ENCODE measurements at regions not wholly inside any gene's neighbourhood (a gene's known extent, or its start where the extent isn't known, plus 50 kb on each side); places are given as distances from the start of the nearest gene placed in this dataset.

DNA sequence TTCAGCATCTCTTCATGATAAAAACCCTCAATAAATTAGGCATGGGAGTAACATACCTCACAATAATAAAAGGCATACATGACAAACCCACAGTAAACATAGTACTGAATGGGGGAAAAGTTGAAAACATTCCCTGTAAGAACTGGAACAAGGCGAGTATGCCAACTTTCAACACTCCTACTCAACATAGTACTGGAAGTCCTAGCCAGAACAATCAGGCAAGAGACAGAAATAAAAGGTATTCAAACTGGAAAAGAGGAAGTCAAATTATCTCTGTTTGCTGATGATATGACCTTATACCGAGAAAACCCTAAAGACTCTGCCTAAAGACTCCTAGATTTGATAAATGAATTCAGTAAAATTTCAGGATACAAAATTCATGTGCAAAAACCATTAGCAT lies 167.6 kb downstream of the TMEM38B start:
- DNase-seq, result no peak

DNA sequence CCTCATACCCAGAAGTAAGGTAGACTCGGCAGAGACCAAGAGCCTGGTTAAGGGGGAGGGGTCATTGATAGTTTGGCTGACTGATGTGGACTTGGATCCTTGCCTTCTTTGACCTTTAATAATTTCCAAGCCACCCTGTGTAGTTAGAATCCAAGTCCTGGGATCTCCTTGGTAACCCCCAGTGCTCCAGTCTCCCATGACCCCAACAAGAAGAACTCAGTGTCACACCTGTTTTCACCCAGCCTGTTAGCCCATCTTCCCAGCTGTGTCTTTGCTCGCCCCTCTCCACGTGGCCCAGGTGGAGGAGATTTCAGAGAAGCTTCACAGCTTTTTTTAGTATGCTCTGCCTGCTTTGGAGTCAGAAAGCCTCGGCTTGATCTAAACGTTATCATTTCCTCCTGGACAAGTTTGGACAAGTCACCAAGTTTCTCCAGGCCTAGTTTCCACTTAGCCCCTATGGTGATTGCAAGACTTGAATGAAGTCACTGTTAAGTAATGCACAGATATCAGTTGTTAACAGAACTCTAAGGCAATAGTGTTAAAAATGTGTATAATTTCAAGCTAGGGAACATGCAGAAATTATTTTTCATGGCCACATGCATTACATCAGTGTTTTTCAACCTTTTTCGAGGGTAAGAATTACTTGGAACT lies 170.0 kb downstream of the TMEM38B start:
- no peak for DNase-seq

DNA sequence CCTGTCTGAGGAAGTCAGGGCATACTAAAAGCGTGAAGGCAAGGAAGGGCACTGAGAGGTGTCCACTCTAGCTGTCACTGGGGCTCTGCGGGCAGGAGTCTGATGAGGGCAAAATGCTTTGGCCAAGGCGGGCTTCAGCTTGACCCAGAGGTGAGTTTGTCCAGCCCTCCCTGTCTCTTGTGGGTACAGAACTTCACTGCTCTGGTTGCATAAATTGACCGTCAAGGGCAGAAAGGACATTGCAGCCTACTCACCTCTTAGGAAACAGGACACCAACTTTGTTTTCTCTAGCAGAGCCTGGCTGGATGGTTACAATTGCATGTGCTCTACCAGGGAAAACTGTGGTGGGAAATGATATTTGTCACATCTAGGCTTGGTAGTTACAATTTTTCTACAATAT lies 170.9 kb downstream of the TMEM38B start:
- no peak for DNase-seq

DNA sequence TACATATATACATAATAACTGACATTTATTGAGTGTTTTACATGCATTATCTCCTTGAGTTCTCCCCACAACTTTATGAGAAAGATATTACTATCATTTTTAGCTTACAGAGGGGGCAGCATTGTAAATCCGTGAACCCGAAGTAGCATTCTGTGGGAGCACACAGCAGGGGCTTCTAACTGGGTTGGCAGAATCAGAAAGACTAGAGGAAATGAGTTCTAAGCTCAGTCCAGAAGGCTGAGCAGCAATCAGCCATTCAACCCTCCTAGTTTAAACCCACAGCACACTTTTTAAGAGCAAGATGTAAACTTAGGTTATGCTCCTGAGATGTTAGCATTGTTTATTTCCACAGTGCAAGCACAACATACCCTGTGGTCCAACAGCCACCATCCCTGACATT lies 177.2 kb downstream of the TMEM38B start:
- DNase-seq, result no peak

DNA sequence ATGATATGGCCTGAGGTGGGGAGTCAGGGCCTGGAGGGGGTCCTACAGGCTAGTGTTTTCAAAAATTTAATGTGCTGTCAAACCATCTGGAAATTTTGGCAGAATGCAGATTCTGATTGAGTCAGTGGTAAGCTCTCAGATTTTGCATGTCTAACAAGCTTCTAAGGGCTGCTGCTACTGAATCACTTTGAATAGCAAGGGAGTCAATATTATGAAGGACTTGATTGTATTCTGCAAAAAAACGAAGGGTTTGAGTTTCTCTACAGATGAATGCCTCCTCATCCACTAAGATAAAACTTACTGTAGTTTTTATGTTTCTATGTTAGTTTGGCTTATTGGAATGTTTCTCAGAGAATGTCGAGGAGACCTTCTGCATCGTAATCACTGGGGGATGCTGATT lies 179.5 kb downstream of the TMEM38B start:
- DNase-seq, result no peak

DNA sequence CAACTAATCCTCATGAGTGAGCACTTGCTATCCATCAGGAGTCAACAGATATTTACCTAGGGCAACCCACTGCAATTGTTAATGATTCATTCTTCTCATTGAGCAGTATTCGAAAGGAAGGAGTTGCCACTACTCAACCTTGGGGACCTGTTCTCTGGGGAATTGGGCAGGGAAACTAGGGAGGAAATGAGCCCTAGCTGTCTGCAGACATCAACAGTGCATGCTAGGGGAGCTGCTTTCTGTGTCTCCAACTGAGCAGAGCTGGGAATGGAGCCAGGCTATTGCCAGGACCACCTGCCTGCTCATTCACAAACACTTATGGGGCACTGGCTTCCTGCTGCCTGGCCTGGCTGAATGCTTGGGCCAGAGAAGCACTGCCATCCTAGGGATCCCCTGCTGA lies 183.4 kb downstream of the TMEM38B start:
- DNase-seq, result no peak

DNA sequence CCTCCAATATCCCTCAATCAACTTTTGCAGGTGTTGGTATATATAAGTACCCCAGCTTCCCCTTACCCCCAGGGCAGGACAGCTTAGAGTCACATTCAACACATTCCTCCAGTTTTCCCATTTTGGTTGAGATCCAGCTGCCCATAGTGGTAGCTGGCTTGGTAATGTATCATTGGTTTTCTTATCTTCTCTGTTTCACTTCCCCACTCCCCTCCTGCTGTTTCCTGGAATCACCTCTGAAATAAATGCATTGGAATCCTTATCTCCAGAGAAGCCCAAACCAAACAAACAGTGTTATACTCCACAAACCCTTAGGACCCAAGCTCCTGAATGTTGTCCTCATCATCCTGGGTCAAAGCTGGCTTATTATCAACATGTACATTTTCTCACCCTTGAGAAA lies 184.8 kb downstream of the TMEM38B start:
- DNase-seq, result no peak

DNA sequence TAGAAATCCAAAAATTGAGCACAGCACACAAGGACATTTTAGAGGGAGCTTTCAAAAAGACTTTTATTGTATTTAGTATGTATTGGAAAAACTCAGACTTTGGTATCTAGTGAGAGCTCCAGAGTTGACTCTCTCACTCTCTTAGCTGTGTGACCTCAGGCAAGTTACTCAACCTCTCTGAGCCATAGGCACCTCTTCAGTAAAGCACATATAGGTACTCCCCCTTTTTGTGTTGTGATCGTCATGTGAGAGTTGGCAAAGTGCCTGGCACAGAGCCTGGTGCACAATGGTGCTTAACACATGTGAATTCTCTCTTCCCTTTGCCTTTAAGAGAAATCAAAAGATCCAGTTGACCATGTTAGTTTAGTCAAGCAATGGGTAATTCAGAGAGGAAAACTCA lies 186.2 kb downstream of the TMEM38B start:
- DNase-seq, result no peak

DNA sequence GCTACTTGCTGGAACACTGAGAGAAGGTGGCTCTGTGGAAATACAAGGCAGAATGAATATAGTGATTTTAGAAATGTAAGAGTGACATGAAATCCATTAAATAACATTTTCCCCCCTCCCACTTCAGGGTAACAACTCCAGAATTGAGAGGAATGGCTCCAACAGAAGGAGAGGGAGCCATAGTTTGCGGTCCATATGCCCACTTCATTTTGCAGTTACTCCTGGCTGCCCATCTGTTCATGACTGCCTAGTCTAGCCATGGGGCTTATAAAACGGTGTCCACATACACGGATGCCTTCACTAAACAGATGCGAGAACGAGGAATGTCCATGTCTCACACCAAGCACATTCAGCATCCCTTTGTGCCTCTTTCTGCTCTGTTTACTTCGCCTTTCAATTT lies 186.7 kb downstream of the TMEM38B start:
- no peak for DNase-seq

DNA sequence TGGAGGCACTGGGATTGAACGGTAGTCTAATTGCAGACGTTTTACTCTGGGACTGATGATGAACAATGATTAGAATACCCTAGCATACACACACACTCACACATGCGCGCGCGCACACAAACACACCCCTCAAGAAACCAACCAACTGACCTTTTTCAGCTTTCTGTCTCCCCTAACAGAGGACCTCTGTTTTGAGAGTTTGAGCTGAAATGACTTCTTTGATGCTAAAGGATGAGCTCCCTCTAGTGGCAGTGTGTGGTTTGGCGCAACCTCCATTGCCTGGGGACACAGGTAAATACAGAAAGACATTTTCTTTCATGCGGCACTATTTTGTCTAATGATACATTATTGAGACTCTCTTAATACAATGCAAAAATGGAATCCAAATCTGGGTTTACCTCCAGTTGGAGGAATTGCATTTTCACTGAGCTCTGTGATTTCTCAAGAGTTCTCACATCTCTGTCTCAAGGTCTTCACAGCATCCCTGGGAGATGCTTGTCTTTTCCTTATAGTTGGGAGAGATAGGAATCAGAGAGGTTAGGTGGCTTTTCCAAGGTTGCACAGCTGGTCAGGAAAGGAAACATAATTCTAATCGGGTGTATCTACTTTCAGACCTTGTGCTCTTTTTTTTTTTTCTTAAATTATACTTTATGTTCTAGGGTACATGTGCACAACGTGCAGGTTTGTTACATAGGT lies 187.5 kb downstream of the TMEM38B start:
- peak; percentile 48 for DNase-seq

DNA sequence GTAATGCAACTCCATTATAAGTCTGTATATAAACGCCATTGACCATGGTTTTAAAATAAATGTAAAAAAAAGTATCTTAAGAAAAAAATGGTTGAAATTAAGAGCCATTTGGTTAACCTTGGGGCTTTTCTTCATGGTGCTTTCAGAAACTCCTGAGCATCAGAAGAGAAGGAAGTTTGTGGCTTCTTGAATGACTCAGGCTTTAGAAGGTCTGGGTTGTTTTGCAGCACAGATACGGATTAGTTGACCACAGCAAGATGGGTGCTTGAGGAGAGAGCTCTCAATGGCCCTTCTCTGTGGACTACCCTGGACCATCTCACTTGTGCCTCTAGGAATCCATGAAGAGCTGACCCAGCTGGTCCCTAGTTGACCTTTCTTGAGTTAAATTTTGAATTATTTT lies 189.5 kb downstream of the TMEM38B start:
- DNase-seq, result no peak

DNA sequence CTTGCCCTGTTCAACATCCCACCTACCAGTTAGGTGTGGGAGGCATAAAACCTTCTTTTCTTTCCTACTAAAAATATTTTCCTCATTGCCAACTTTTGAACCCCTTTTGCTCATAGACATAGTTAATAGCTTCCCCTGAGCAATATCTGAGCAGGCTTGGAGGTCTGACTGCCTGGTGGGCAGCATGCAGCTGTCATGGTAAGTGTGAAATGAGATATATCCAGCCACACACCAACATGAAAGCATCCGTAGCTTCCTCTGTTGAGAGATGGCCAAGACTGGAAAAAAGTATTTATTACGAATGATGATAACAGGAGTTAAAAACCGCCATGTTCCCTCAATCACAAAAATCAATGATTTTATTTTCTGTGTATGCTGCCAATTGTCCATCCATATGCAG lies 190.1 kb downstream of the TMEM38B start:
- no peak for DNase-seq

DNA sequence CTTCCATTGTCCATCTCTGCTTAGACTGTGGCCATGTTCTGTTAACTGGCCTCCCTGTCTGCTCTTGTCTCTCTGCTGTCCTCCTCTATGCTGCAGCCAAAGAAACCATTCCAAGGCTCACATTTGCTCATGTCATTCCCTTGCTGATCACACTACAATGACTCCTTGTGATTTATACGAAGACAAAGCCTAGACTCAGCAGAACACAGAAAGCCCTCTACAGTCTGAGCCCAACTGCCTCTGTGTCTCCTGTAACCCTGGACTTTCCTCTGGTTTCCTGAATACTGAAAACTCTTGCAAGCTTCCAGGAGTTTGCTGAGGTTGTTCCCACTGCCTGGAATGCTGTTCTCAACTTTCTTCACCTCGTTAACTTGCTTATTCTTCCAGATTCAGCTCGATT lies 191.8 kb downstream of the TMEM38B start:
- no peak for DNase-seq

DNA sequence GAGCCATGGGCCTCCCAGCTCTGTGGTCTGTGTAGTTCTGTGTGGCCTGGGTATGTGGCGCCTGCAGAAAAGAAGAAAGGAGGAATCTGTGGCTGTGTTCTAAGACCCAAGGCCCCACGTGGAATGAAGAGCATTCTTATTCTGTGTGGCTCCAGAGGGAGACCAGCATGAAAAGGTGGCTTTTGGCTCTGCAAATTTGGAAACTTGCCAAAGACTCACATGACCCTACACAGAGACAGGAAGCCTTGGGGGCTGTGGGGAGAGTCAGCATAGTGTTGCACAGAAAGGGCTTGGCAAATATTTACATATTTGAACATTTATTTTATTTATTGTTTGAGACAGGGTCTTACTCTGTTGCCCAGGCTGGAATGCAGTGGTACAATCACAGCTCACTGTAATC lies 193.3 kb downstream of the TMEM38B start:
- no peak for DNase-seq

DNA sequence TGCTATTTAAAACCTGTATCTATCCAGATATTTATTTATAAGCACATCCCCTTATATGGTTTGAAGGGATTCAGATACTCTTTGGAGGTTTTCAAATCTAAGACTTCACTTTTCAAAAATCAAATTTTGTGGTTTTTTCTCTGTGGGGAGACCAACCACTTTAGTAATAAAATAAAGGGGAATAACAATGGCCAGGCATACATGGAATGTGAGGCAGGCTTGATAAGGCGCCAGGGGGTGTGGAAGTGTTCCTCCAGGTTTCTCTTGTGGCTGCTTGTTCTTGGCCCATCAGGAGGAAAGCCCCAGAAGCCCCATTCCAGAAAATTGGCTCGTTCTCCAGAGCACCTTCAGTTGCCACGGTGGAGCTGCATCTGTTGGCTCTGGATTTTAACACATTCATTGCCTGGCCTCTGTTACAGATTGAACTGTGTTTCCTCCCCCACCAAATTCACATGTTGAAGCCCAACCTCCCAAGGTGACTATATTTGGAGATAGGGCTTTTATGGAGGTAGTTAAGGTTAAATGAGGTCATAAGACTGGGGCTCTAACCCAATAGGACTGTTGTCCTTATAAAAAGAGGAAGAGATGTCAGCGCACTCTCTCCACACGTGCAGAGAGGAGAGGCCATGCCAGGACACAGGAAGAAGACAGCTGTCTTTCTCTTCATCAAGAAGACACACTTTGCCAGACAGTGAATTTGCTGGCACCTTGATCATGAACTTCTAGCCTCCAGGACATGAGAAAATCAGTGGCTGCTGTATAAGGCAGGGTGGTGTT lies 195.9 kb downstream of the TMEM38B start:
- no peak for DNase-seq

DNA sequence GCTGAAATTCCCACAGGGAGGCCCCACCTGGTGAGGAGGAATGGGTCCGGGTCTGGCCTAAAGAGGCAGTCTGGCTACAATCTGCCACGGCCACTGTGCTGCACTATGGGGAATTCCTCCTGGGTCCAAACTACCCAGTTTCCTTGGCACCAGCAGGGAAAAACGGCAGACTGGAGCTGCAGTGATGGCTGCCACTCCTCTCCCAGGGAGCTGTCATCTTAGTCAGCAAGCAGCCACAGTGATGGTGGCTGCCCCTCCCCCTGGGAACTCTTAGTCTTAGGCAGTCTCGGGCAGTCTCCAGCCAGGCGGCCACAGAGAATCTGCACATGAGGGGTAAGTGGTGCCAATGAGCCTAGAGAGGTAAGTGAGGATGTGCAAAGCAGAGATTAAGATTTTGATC lies 205.8 kb downstream of the TMEM38B start:
- DNase-seq, result peak; percentile 41

DNA sequence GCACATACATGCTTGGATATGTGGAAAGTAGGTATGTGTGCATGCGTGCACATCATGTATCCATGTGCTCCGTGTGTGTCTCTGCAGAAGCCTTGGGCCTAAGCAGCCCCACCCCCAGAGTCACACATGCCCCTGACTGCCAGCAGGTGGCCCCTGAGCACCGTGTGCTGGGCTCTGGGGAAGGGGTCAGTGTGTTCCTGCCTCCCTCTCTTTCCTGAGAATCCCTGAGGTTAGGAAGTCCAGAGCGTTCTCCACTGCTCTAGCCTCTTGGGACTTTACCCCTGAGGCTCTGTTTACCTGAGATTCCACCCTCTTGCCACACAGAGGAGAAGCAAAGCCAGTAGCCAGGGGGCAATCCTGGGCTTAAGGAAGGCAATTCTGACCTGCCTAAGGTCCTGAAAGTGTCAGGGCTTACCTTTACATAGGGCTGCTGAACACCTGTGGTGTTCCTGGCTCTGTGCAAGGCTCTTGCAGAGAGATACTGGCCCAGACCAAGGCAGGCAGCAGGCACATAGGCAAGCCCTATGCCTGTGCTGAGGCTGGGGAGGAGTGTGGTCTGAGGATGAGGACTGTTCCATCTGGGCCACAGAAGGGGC lies 207.3 kb downstream of the TMEM38B start:
- peak; percentile 76 for DNase-seq

DNA sequence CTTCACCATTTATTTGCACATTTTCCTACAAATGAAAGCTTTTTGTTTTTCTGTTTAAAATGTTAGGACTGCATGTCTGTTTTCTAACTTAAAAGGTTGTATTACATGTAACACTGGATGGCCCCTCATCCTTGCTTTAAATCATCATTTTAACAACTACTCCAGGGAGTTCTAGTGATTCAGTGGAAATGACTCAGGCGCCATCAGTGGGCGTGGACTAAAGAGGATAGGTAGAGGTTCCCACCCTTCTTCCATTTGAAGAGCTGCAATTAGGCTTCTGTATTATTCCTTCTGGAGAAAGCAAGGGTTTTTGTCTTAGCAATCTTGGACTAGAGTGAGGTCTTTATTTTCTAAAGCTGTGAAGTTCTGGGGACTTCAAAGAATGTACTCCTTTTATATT lies 213.7 kb downstream of the TMEM38B start:
- no peak for DNase-seq

DNA sequence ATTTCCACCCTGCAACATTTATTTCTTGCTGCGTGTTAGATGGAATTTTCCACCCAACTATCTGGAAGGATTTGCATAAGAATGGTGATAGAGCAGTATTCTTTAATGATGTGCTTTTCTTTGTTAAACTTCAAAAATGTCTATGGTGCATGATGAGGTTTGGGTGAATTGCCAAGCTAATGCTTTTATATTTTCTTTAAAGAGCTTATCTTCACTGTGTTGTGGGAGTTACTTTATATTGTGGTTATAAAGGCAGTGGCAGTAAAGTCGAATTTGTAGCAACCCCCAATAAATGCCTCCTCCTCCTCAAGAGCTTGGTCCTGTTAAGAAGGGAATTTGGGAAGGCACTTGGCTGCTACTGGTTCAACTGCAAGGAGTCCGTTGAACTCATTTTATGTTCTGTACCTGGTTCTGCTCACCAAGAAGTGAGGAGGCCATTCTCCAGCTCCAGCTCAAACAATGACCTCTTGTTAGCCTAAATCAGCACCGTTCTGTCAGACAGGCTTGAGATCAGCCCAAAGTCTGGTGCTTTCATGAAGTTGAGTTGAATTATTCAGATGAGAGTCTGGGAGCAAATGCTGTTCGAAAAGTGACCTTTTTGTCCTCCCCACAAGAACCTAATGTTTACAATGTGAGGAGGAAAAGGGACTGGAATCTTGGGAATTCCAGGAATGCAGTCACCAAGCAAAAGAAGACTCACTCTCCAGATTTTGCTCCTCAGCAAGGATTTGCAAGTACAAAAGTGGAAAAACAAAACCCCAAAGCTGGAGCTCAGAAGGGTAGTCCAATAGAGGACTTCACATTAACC lies 217.0 kb downstream of the TMEM38B start:
- DNase-seq, result peak; percentile 36

DNA sequence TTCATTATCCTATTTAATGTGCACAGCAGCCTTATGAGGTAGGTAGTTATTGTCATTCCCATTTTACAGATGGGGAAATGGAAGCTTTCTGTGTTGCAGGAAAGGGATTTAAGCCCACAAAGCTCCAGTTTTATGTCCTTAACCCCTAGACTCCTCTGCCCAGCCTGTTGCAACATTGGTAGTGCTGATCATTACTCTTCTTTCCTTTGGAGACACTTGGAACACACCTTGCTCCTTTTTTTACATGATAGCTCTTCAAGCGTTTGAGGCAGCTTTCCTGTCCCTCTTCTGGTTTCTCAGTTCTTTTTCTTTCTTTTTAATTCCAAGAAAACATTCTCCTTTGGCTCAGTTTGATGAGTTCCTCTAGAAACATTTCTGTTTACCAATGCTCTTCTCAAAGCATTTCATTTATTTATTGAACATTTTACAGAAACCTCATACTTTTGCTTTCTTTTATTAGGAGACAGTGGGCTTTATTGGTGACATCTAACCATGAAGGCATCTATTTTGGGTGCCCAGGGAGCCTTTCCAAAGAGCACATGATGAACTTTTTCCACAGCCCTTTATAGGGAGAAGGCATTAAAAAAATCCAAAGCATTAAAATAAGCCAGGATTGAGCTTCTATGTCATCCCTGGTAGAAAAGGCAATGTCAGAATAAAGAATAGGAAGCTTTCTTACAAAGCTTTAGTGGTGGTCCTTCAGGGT lies 218.0 kb downstream of the TMEM38B start:
- no peak for DNase-seq

DNA sequence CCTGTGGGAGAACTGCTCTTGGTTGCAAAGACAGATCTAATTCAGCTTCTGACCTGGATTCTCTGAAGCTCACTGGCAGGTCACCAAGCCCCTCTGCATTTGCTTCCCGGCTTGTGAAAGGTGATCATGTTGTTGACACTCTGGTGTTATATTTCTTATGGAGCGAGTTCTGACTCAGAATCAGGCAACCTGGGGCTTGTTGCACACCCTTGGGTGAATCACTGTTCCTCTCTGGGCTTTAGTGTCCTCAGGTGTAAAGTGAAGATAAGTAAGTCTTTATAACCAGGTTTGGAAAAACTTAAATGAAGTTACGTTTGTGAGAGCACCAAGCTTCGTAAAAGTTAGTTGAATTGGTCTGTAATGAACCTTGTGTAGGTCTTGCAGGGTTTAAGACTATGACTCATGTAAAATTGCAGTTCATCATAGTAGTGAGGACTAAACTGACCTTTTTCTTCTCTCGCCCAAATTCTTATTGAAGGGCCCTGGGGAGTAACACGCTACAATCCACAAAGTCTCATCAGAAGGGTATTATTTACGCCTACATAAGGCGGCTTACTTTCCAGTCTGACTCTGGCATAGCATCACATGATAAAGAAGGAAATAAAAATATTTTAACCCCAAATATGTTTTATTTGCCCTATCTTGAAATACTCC lies 218.6 kb downstream of the TMEM38B start:
- no peak for DNase-seq

All from retina (tissue), 1 donor.